Left ventricle myocardium superior (tissue), 1 donor: ENCODE measurements at regions not wholly inside any gene's neighbourhood (a gene's known extent, or its start where the extent isn't known, plus 50 kb on each side); places are given as distances from the start of the nearest gene placed in this dataset.

Source experiments
- ATAC-seq: fragments of 200-7000 bp; cut with Tn5 transposase; one replicate; pipeline ENCODE4 v1.9.1; 2020; ENCODE audit warnings: mild to moderate bottlenecking, moderate library complexity
- DNase-seq: peaks from one replicate; pipeline ENCODE4 v3.0.0-alpha.2; 2020
- intact Hi-C: fragments of 100-400 bp; cut with micrococcal nuclease; formaldehyde crosslinking; loops from one replicate; pipeline ENCODE4 v1.11.0; 2022
- donor health status: DM: no; HTN: yes; CAD: no; lungs with severe emphysema.

DNA sequence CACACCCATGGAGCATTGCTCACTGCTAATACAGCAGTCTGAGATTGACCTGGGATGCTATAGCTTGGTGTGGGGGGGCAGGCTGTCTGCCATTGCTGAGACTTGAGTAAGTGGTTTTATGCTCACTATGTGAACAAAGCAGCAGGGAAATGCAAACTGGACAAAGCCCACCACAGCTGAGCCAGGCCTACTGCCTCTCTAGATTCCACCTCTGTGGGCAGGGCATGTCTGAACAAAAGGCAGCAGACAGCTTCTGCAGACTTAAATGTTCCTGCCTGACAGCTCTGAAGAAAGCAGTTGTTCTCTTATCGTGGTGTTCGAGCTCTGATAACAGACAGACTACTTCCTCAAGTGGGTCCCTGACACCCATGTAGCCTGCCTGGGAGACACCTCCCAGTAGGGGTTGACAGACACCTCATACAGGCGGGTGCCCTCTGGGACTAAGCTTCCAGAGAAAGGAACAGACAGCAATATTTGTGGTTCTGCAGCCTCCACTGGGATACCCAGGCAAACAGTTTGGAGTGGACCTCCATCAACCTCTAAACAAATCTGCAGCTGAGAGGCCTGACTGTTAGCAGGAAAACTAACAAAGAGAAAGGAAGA is 2204.8 kb downstream of the TP53TG3F start:
- DNase-seq (no peak), ATAC-seq (no peak)
- intact Hi-C loops = no loop called here

- DNase-seq = no peak
- intact Hi-C loops = no loop called here
- ATAC-seq = no peak
Measured at GRCh38 chr16:35685085-35685484, 2225.7 kb downstream of the TP53TG3F start.

DNA sequence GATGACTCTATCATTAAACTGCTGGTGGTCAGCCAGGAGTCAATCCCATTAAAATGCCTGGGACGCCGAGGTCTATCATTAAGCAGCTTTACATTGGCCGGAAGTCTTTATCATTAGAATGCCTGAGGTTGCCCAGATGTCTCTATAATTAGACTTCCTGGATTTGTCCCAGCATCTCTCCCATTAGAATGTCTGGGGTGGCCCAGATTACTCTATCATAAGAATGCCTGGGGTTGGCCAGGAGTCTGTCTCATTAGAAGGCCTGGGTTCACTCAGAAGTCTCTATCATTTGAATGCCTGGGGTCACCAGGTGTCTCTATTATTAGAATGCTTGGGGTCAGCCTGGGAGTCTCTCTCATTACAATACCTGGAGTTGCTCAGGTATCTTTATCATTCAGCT is 2227.2 kb downstream of the TP53TG3F start:
- no peak for DNase-seq
- ATAC-seq = peak; percentile 76
- intact Hi-C loops = no loop called here

GRCh38 chr16:35687071-35687470 is 2227.7 kb downstream of the TP53TG3F start:
- intact Hi-C loops = no loop called here
- ATAC-seq (no peak), DNase-seq (no peak)

- DNase-seq = no peak
- ATAC-seq = peak; percentile 83
- intact Hi-C loops = no loop called here
Measured at GRCh38 chr16:35687781-35688180, 2228.4 kb downstream of the TP53TG3F start.

DNA sequence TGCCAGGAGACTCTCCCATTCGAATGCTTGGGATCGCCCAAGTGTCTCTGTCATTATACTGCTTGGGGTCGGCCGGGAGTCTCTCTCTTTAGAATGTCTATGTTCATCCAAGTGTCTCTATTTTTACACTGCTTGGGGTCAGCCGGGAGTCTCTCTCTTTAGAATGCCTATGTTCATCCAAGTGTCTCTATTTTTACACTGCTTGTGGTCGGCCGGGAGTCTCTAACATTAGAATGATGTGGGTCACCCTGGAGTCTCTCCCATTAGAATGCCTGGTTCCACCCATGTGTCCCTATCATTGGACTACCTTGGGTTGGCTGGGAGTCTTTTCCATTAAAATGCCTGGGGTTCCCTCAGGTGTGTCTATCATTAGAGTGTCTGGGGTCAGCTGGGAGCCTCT is 2230.4 kb downstream of the TP53TG3F start:
- DNase-seq (no peak), ATAC-seq (peak; percentile 56)
- intact Hi-C loops = no loop called here

- intact Hi-C loops = no loop called here
- DNase-seq (no peak), ATAC-seq (no peak)
Measured at GRCh38 chr16:35690413-35690812, 2231.0 kb downstream of the TP53TG3F start.

- no peak for DNase-seq
- intact Hi-C loops = no loop called here
- no peak for ATAC-seq
Measured at GRCh38 chr16:35691057-35691456, 2231.6 kb downstream of the TP53TG3F start.

GRCh38 chr16:35692824-35693223 is 2233.4 kb downstream of the TP53TG3F start:
- no peak for ATAC-seq
- DNase-seq = no peak
- intact Hi-C loops = no loop called here

DNA sequence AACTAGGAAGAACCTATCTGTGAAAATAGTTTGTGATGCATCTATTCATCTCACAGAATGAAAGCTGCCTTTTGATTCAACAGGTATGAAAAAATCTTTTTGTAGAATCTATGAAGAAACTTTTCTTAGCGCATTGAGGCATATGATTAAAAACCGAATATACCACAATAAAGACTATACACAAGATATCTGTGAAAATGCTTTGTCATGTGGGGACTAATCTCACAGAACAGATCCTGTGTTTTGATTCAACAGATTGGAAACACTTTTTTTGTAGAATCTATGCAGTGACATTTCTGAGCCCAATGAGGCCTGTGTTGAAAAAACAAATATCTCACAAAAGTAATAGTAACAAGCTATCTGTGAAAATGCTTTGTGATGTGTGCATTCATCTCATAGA is 2247.5 kb downstream of the TP53TG3F start:
- ATAC-seq (no peak), DNase-seq (no peak)
- intact Hi-C loops = no loop called here

DNA sequence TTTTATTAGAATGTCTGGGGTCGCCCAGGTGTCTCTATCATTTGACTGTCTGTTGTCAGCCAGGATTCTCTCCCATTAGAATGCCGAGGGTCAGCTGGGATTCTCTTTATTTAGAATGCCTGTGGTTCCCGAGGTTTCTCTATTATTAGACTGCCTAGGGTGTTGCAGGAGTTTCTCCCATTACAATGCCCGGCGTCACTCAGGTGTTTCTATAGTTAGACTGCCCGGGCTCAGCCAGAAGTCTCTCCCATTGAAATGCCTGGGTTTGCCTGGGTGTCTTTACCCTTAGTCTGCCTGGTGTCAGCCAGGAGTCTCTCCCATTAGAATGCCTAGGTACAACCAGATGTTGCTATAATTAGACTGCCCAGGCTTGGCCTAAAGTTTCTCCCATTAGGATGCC is 2252.0 kb downstream of the TP53TG3F start:
- no peak for DNase-seq
- intact Hi-C loops = no loop called here
- peak; percentile 4 for ATAC-seq

DNA sequence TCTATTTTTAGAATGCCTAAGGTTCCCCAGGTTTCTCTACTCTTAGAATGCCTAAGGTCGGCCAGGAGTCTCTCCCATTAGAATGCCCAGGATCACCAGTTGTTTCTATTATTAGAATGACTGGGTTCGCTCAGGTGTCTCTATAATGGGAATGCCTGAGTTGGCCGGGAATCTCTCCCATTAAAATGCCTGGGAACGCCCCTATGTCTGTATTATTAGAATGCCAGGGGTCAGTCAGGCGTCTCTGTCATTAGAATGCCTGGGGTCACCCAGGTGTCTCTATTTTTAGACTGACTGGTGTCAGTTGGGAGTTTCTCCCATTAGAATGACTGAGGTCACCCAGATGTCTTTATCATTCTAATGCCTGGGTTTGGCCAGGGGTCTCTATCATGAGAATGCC is 2252.5 kb downstream of the TP53TG3F start:
- intact Hi-C loops = no loop called here
- ATAC-seq = no peak
- no peak for DNase-seq

DNA sequence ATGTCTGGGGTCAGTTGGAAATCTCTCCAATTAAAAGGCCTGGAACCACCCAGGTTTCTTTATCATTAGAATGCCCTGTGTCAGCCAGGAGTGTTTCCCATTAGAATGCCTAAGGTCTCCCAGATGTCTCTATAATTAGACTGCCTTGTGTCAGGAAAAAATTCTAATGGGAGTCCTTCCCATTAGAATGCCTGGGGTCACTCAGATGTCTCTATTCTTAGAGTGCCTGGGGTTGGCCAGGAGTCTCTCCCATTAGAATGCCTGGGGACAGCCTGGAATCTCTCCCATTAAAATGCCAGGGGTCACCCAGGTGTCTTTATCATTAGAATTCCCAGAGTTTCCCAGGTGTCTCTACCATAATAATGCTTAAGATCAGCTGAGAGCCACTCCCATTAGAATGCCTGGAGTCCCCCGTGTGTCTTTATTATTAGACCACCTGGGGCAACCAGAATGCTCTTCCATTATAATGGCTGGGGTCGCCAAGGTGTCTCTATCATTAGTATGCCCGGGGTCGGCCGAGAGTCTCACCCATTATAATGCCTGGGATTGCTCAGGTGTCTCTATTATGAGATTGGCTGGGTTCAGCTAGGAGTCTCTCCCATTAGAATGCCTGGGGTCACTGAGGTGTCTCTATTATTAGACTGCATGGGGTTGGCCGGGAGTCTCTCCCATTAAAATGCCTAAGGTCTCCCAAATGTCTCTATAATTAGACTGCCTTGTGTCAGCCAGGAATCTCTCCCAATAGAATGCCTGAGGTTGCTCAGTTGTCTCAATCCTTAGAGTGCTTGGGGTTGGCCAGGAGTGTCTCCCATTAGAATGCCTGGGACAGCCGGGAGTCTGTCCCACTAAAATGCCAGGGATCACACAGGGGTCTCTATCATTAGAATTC is 2254.6 kb downstream of the TP53TG3F start:
- peak; percentile 93 for ATAC-seq
- no peak for DNase-seq
- intact Hi-C loops = no loop called here

GRCh38 chr16:35714665-35715064 is 2255.3 kb downstream of the TP53TG3F start:
- DNase-seq (no peak), ATAC-seq (peak; percentile 93)
- intact Hi-C loops = no loop called here

- ATAC-seq = peak; percentile 50
- DNase-seq = no peak
- intact Hi-C loops = no loop called here
Measured at GRCh38 chr16:35724551-35724950, 2265.1 kb downstream of the TP53TG3F start.

DNA sequence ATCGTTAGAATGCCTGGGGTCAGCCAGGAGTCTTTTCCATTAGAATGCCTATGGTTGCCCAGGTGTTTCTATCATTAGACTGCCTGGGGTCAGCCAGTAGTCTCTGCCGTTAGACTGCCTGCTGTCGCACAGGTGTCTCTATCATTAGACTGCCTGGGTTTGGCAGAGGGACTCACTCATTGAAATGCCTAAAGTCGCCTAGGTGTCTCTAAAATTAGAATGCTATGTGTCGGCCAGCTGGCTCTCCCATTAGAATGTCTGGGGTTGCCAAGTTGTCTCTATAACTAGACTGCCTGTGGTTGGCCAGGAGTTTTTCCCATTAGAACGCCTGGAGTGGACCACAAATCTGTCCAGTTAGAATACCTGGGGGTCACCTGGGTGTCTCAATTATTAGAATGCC is 2266.5 kb downstream of the TP53TG3F start:
- ATAC-seq (peak; percentile 94), DNase-seq (no peak)
- intact Hi-C loops = no loop called here

DNA sequence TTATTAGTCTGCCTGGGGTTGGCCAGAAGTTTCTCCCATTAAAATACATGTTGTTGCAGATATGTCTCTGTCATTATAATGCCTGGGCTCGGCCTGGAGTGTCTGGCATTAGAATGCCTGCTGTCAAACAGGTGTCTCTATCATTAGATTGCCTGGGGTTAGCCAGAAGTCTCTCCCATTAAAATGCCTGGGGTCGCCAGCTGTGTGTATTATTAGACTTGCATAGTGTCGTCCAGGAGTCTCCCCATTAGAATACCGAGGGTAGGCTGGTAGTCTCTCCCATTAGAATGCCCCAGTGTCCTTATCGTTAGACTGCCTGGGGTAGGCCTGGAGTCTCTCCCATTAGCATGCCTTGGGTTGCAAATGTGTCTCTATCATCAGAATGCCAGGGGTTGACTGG is 2270.8 kb downstream of the TP53TG3F start:
- DNase-seq (no peak), ATAC-seq (no peak)
- intact Hi-C loops = no loop called here

DNA sequence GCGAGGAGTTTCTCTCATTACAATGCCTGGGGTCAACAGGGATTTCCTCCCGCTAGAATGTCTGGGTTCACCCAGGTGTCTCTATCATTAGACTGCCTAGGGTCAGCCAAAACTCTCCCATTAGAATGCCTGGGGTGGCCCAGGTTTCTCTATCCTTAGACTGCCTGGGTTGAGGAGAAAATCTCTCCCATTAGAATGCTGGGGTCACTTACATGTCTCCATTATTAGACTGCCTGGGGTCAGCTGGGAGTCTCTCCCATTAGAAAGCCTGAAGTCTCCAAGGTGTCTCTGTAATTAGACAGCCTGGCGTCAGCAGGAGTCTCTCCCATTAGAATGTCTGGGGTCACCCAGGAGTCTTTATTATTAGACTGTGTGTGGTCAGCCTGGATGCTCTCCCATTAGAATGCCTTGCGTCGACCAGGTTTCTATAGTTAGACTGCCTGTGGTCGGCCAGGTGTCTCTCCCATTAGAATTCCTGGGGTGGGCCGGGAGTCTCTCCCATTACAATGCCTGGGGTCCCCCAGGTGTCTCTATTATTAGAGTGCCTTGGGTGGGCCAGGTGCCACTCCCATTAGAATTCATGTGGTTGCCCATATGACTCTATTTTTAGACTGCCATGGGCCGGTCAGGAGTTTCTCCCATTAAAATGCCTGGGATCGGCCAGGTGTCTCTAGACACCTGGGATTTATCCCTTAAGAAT is 2272.1 kb downstream of the TP53TG3F start:
- ATAC-seq (no peak), DNase-seq (no peak)
- intact Hi-C loops = no loop called here

GRCh38 chr16:35732046-35732810 is 2272.8 kb downstream of the TP53TG3F start:
- DNase-seq = no peak
- intact Hi-C loops = no loop called here
- ATAC-seq = no peak
